ENCODE measurements at regions not wholly inside any gene's neighbourhood (a gene's known extent, or its start where the extent isn't known, plus 50 kb on each side); places are given as distances from the start of the nearest gene placed in this dataset.

GRCh38 chr1:234884006-234884405 is 244.6 kb downstream of the TOMM20 start:
- TF ChIP-seq POLR2A (IDR thresholded peaks at IDR 0.05; ENCODE audit: low read depth, low read length): no peak
- TF ChIP-seq POLR2AphosphoS5 (IDR thresholded peaks at IDR 0.05; ENCODE audit: low read depth, low read length): no peak
